ENCODE measurements at regions not wholly inside any gene's neighbourhood (a gene's known extent, or its start where the extent isn't known, plus 50 kb on each side); places are given as distances from the start of the nearest gene placed in this dataset.

DNA sequence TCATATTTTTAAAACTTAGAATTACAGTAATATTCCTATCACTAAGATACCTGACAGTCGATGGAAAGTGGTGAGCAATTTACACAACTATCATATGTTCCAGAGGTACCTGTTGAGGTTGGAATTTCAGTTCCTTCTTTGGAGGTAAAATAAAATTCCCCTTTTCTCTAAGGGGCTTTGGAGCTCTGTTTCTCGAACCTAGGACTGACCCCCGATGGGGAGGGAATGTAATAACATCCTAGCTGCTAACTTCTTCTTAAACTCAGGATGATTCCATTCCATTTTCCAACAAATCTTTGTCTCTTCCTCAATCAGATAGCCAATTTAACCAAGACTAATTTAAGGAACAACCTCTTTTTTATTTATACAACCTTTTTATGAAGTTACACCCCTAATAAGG, 1069.8 kb downstream of the NLGN4Y start:
- TF ChIP-seq CTCF (IDR thresholded peaks at IDR 0.05) (no peak), POLR2A (IDR thresholded peaks at IDR 0.05) (no peak)

Data from suprapubic skin (tissue), 3 donors.